Osteocyte (in vitro differentiated cells): ENCODE measurements at regions not wholly inside any gene's neighbourhood (a gene's known extent, or its start where the extent isn't known, plus 50 kb on each side); places are given as distances from the start of the nearest gene placed in this dataset.

Source experiments
- DNase-seq: peaks from one replicate; pipeline ENCODE4 v3.0.0; 2021; ENCODE audit warnings: mixed read lengths; ENCODE audit not compliant: unreplicated experiment; ENCODE audit errors: extremely low spot score
- H3K27ac Mint-ChIP-seq: one replicate; pipeline ENCODE4 v1.8.0; 2021; ENCODE audit warnings: mild to moderate bottlenecking, mixed read lengths; ENCODE audit not compliant: unreplicated experiment
- H3K27me3 Mint-ChIP-seq: one replicate; pipeline ENCODE4 v1.8.0; 2021; ENCODE audit warnings: mixed read lengths; ENCODE audit not compliant: unreplicated experiment
- H3K36me3 Mint-ChIP-seq: one replicate; pipeline ENCODE4 v1.8.0; 2021; ENCODE audit warnings: mixed read lengths; ENCODE audit not compliant: unreplicated experiment
- H3K4me1 Mint-ChIP-seq: one replicate; pipeline ENCODE4 v1.8.0; 2021; ENCODE audit warnings: mixed read lengths; ENCODE audit not compliant: unreplicated experiment
- H3K4me3 Mint-ChIP-seq: one replicate; pipeline ENCODE4 v1.8.0; 2021; ENCODE audit warnings: mild to moderate bottlenecking, moderate library complexity, mixed read lengths; ENCODE audit not compliant: unreplicated experiment
- H3K9me3 Mint-ChIP-seq: one replicate; pipeline ENCODE4 v1.8.0; 2021; ENCODE audit warnings: mixed read lengths; ENCODE audit not compliant: unreplicated experiment
- TF ChIP-seq, protein P1 (sequence below): fragments of 200-600 bp; sonication (generic); IDR thresholded peaks from 2 replicates; pipeline ENCODE4 v1.5.0; 2021; ENCODE audit warnings: antibody characterized with exemption, mild to moderate bottlenecking, moderate library complexity

DNA sequence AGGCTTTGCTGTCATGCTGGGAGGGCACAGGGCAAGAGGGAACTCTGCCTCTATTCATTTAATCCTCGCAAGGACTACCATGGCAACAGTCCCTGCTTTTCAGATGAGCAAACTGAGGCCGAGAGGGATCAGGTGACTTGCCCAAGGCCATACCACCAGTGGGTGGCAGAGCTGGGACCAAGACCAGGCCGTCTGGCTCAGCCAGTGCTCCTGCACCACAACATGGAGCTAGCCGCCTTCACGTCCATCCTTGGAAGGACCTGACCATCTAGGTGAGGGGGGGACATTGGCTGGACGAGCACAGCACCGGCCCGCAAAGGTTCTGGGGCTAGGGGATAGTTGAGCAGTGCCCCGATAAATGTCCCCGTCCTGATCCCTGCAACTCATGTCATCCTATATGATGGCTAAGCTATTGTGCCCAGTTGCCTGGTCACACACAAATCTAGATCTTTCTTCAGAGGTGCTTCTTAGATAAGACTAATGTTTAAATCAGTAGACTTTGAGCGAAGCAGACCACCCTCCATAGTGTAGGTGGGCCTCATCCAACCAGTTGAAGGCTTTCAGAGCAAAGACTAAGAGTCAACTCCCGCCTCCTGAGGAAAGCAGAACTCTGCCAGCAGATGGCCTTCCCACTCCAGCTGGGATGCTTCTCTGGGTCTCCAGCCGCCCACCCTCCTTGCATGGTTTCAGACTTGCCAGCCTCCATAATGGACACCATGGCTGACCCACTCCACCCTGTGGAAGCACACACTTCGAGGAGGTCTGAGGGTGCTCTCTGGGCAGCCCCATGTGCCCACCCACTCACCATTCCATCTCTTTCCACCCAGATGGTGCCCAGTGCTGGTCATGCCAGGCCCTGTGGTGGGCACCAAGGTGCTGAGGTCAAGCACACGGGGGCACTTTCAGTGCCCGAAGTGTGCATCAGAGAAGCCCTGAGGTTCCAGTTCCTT lies 214.8 kb upstream of the RAB6C start:
- Mint-ChIP-seq H3K4me3 (no peak overlapping the region), H3K4me1 (no peaks in the 10 kb centered on the region), H3K27me3 (no peaks in the 10 kb centered on the region), H3K9me3 (no peaks in the 10 kb centered on the region), H3K36me3 (no peaks in the 10 kb centered on the region), H3K27ac (no peak overlapping the region)
- peak; percentile 76 for DNase-seq
- TF ChIP-seq, protein P1, sequence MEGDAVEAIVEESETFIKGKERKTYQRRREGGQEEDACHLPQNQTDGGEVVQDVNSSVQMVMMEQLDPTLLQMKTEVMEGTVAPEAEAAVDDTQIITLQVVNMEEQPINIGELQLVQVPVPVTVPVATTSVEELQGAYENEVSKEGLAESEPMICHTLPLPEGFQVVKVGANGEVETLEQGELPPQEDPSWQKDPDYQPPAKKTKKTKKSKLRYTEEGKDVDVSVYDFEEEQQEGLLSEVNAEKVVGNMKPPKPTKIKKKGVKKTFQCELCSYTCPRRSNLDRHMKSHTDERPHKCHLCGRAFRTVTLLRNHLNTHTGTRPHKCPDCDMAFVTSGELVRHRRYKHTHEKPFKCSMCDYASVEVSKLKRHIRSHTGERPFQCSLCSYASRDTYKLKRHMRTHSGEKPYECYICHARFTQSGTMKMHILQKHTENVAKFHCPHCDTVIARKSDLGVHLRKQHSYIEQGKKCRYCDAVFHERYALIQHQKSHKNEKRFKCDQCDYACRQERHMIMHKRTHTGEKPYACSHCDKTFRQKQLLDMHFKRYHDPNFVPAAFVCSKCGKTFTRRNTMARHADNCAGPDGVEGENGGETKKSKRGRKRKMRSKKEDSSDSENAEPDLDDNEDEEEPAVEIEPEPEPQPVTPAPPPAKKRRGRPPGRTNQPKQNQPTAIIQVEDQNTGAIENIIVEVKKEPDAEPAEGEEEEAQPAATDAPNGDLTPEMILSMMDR = no peak

DNA sequence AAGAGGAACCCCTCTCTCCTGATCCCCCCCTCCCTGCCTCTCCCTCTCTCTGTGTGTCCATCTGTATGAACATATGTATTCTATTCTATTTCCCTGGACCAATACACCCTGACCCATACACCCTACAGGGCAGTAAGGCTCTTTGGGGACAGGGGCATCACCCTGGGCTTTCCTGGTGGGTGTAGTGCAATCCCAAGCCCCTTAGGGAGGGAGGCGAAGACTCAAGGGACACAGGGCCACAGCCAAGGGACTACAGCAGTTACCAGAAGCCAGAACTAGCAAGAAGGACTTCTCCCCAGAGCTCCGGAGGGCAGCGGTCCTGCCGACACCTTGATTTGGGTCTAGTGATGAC lies 214.2 kb upstream of the RAB6C start:
- DNase-seq = no peak
- Mint-ChIP-seq H3K27me3 (no peaks in the 10 kb centered on the region), H3K27ac (no peak overlapping the region), H3K36me3 (no peaks in the 10 kb centered on the region), H3K9me3 (no peaks in the 10 kb centered on the region), H3K4me3 (no peak overlapping the region), H3K4me1 (no peaks in the 10 kb centered on the region)
- TF ChIP-seq, protein P1 = no peak

DNA sequence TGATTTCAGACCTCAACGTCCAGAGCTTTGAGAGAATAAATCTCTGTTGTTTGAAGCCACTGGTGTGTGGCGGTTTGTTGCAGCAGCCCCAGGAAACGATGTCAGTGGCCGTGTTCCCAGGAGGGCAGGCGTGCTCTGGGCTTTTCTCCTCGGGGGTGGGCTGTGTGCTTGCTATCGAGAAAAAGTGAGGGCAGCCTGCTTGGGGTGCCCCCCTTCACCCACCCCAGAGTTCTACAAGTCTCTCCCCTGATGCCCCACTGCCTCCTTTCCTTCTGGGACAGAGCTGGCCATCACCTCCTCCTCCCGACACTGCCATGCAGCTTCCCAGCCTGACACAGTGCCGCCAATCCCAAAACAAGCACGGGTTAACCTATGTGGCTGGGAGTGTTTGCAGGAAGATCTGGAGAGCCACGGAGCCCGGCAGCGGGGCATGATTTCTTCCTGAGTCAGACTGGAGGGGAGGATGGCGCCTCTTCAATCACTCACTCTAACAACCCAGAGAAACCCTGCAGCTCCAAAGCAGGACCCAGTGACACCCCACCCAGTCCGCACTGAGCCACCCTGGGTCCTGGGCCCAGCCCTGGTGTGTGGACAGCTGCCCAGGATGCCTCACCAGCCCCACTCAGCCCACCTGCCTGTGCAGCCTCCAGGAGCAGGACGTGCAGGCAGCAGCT lies 213.7 kb upstream of the RAB6C start:
- Mint-ChIP-seq H3K27ac (no peak overlapping the region), H3K9me3 (no peaks in the 10 kb centered on the region), H3K4me1 (no peaks in the 10 kb centered on the region), H3K4me3 (no peak overlapping the region), H3K36me3 (no peaks in the 10 kb centered on the region), H3K27me3 (no peaks in the 10 kb centered on the region)
- DNase-seq = no peak
- TF ChIP-seq, protein P1 = no peak

DNA sequence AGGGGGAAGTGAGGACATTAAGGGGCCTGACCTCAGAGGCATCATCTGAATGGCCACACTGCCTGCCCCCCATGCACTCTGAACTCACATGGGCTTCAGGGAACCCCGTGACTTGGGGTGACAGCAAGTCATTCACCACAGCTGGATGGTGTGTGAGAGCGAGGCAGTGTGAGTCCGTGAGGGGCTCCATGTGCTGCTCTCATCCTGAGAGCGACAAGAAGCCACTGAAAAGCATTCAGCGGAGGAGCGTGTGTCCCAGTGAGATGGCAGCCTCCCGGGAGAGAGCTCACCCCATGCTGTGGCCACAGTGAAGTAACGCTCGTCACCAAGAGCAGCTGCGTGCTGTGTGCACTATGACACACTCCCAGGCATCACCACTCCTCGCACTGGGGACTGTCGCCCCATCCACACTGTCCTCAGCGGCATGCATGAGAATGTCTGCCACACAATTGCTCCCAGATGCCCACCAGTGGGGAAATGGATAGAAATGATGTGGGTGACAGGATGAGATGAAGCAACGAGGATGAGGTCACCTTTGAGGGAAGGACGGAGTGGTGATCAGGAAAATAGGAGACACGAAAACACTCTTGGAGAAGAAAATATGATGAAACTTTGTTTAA lies 213.0 kb upstream of the RAB6C start:
- H3K4me1 Mint-ChIP-seq = no peaks in the 10 kb centered on the region
- TF ChIP-seq, protein P1 = no peak
- no peaks in the 10 kb centered on the region for H3K27me3 Mint-ChIP-seq
- no peak for DNase-seq
- no peaks in the 10 kb centered on the region for H3K9me3 Mint-ChIP-seq
- H3K4me3 Mint-ChIP-seq = no peak overlapping the region
- H3K36me3 Mint-ChIP-seq = no peaks in the 10 kb centered on the region
- no peak overlapping the region for H3K27ac Mint-ChIP-seq
